ENCODE measurements at regions not wholly inside any gene's neighbourhood (a gene's known extent, or its start where the extent isn't known, plus 50 kb on each side); places are given as distances from the start of the nearest gene placed in this dataset.
"Not testable (repeated sequence)": the region's sequence is repeated elsewhere in the genome, so short reads cannot be mapped to it uniquely, and the experiment has no call there.

DNA sequence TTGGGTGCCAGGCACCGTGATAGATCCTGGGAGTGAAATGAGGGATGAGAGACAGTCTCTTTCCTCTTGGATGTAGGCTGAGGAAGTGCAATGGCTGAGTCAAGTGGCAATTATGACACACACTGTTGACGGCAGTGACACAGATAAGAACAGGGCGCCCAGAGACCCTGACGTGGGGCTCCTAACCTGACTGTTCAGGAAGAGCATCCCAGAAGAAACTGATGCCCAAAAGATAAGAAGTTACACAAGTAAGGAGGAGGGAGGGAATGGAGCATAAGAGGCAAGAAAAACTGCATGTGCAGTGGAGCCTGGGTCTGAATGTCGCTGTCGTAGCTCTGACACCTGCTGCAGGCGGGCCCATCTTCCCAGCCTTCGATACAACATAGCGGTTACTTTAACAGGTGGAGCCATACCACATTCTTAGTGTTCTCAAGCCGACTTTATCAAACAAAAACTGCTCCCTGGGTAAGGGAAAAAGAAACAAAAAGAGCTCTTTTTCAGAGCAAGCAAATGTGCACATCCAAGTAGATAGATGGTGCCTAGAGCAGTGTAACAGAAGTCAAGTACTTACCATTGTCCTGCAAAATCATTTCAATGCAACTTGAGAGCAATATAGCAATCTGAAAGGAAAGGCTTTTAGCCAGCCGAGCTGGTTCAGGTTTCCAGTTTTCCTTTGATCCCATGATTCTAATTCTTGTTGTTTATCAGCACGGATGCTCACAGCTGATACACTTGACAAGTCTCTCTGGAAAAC is 463.9 kb upstream of the JARID2 start:
- DNase-seq = no peak

DNA sequence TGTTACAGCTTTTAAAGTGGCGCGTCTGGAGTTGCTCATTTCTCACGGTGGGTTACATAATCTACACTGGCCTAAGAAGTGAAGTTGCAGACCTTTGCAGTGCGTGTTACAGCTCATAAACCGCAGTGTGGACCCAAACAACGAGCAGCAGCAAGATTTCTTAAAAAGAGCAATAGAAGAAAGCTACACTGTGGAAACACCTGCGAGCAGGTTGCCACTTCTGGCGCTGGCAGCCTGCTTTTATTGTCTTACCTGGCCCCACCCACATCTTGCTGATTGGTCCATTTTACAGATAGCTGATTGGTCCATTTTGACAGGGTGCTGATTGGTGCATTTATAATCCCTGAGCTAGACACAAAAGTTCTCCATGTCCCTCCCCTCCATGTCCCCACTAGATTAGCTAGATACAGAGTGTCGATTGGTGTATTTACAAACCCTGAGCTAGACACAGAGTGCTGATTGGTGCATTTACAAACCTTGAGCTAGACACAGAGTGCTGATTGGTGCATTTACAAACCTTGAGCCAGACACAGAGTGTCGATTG is 462.9 kb upstream of the JARID2 start:
- DNase-seq = not testable (repeated sequence)

DNA sequence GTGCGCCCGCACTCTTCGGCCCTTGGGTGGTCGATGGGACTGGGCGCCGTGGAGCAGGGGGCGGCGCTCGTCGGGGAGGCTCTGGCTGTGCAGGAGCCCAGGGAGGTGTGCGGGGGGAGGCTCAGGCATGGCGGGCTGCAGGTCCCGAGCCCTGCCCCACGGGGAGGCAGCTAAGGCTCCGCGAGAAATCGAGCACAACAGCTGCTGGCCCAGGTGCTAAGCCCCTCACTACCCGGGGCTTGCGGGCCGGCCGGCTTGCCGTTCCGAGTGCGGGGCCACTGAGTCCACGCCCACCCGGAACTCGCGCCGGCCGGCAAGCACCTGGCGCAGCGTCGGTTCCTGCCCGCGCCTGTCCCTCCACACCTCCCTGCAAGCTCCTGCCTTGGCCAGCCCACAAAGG is 462.3 kb upstream of the JARID2 start:
- DNase-seq = no peak

DNA sequence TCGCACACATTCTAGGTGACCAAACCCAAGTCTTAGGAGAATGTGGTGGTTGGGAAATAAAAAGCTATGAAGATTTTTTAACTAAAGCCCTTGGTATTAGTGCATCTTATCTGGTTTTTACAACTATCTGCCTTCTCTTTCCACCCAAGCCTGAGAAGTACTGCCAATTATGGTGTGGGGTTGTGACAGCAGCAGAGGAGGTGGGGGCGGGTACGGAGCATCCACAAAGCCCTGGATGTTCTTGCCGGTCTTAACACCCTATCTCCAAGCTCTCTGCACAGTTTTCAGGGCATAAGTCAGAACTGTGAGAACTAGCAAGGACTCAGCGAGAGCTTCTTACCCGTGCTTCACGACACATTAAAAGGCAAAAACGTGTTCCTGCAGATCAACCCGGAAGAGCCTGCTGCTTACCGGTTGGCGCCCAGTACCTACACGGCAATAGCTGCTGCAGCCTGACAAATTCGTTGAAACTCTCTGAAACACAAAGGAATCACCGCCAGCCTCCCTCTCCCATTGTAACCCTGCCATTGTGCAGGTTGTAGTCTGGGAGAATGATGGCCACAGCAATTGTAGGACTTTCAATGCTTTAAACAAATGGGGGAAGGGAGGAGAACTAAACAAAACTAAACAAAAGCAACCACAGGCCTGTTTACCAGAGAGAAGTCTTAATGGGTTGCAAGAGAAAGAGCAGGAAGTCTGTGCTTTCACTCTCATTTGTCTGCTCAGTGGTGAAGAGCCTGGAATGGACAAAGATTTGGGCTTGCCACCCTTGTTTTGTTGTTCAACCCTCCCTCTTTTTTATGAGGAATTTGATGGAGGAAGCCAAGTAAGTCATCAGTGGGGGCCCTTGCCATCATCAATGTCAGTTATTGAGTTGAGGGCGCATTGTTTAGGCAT is 461.0 kb upstream of the JARID2 start:
- no peak for DNase-seq

DNA sequence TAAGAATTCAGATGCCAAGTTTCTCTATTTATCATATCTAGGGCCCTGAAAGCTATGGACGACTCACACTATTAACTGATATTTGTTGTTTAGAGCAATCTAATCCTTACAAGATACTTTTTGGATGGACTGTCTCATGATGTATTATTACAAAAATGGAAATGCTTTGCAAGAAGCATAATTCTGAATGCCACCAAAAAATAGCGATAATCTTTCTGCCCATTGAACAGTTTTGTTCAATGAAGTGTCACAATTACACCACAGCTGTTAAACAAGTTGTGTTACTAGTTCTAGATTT is 460.4 kb upstream of the JARID2 start:
- no peak for DNase-seq

DNA sequence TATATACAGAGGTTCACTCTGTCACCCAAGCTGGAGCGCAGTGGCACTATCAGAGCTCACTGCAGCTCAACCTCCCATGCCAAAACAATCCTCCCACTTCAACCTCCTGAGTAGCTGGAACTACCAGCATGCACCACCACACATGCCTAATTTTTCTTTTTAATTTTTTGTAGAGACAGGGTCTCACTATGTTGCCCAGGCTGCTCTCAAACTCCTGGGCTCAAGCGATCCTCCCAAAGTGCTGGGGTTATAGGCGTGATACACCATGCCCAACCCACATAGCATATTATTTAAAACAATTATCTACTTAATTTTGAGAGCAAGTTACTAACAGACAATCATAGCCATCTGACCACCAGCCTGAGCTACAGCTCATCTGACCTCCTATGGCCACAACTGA is 459.9 kb upstream of the JARID2 start:
- DNase-seq = no peak

DNA sequence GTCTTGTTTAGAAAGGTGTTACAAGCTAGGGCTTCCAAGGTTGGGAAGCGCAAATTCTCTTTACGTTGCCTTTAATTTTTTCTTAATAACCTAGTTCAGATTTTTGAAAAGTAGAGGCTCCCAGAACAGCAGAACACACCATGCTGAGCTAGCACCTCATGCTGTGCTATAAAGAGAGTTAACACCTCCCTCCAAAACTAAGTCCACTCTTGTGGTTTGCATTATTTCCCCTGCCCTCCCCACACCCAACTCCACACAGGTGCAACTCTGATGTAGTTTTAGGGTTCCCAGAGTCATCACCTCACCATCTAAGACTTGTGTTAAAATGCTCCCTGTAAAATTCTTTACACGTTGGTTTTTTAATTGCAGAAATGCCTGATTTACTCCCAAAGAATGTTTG is 459.4 kb upstream of the JARID2 start:
- DNase-seq = no peak

DNA sequence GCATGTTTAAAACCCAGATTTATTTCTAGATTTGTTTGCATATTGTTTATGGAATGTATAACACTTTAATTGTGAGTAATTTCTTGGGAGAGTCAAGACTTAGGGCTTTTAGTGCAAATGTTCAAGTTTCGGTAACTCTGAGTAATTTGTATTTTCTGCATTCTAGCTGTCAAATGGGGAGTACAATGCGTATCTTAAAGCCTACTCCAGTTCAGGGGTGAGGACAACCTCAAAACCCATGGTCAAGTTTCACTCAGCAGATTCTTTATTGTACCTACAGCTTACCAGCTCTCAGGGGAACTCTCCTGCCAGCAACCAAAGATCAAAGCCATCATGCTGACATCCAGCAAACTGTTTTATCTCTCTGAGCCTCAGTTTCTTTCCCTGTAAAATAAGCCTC is 458.6 kb upstream of the JARID2 start:
- no peak for DNase-seq

DNA sequence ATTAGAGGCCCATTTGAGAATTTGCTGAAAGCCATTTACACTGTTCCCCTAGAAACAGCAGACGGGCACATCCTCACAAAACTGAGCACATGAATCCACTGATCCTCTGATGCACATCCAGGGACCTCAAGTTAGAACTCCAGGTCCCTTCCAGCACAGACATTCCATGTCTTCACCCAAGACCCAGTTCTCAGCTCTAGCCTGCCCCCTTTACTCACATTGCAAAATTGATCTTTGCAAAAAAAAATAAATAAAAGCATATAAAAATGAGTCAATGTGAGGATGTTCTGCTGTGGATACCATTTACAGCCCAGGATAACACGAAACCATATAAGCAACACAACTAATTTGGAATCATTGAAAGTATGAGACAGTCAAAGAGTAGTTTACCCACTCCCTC is 458.2 kb upstream of the JARID2 start:
- no peak for DNase-seq

DNA sequence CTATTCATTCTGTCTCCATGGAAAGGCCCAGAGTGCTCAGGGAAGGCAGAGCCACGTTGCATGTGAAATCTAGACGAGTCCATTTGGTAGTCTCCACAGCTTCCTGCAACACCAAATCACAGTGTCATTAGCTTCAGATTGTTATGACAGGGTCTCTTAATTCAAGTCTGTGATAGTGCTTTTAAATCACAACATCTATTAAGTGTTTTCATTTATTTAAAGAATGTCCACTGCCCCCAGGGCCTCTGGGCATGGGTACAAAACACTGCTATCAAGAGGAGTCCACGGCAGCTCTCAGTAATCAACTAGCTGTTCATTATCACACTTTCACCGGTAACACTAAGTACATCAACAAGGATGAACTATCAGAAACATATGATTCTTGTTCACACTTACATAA is 455.9 kb upstream of the JARID2 start:
- no peak for DNase-seq

DNA sequence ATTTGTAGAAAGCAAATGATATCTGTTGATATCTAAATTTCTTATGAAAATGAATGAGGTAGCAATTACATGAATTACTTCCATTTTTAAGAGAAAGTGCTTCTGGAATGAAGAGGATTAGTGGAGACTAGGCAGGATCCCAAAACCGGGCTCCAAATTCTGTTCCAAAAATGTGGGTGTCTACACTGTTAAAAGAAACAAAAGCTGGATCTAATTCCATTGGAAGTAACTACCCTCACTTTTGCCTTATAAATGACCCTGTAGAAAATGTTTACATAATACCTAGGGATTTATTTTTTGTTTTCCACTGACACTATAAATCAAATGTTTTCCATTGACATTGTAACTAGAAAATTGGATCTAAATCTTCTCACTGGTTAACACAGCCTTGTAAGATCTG is 454.9 kb upstream of the JARID2 start:
- DNase-seq = no peak

DNA sequence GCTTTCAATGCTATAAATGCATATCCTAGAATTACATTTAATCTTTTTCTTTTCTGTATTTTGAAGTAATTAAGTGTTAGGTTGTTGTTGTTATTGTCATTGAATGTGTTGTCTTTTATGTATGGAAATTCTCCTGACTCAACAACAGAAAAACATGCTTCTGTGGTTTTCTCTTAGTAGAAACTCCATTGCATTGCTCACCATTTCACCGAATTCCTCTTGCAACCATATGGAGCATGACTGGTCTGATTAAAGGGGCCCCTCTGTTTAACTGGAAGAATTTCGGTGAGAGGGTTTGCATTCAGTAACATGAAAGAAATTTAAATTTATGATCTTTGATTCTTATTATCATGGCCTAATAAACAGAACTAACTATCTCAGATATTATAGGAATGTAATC is 454.3 kb upstream of the JARID2 start:
- DNase-seq = no peak

DNA sequence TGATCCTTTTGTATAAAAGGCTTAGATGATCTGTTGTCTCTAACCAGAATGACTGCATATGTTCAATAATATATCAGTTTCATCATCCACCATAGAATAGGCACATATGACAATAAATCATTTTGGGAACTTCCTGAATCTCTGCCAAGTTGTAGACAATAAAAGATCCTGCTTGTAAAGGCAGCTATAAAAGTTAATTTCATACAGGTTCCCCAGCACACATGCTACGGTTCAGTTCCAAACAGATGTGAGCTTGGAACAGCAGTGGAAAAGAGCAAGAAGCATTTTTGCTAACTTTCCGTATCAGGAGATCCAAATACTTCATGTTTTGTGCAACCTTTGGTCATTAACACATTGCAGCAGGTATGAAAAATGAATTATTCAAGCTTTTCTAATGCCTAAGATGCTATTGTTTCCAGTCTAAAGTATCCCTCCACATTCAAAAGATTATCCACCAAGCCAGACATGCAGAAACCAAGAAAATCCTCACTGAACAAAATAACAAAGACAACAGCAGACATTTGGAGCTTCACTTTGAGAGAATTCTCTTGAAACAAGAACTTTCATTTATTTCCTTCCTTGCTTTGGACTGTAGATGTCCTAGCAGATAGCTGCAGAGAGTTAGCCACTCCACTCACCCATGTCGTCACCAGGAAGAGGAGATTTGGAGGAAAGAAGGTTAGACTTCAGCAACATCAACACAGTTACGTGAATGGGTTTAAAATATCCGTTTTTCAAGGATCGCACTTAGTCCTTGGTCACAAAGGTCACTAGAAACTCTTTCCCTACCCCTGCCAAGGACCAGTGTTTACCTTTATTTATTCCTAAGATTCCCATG is 453.5 kb upstream of the JARID2 start:
- no peak for DNase-seq

DNA sequence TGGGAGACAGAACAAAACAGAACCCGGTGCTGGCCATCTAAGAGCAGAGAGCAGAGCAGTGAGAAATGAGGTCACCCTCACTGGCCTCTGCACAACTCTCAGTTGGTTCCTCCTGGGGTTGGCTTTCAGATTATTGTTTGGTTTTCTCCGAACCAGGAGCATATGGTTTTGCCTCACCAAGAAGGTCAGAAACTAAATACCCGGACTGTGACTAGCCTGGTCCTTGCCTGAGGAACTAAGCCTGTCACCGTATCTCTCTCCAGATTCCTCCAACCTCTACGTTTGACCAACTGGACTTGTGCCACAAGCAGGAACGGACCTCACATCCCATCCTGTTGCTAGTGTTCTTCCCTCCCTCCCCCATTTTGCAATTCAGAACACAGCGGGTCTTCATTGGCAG is 450.4 kb upstream of the JARID2 start:
- DNase-seq = no peak

DNA sequence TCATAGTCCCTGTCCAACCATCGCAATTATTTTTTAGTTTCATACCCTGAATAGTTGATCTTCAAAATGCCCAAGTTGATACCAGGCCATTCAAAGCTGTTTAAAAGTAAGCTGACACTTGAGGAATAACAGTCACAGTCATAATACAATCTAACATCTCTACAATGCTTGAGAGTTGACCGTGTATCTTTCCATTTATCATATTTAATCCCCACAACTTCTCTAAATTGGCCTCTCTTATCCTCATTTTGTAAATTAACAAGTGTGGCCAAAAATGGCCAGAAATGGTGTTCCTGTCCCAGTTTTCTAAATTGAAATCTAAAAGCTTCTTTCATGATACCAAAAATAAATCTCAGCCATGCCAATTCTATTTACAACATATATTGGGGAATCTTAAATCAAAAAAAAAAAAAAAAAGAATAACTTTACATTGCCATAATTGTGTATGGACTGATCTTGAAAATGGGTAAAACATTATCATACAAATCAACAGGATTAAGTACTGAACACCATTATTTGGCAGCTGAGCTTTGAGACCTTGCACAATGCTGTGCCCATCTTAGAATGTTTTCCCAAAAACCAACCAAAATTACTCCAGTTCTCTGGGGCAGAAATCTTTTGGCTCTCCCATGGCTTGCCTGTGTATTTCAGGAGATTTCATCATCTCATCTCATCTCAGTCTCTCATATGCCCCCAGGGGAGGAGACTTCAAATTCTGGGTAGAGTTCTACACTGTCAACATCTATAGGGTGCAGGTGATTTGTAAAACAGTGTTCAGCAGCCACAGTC is 448.7 kb upstream of the JARID2 start:
- no peak for DNase-seq

DNA sequence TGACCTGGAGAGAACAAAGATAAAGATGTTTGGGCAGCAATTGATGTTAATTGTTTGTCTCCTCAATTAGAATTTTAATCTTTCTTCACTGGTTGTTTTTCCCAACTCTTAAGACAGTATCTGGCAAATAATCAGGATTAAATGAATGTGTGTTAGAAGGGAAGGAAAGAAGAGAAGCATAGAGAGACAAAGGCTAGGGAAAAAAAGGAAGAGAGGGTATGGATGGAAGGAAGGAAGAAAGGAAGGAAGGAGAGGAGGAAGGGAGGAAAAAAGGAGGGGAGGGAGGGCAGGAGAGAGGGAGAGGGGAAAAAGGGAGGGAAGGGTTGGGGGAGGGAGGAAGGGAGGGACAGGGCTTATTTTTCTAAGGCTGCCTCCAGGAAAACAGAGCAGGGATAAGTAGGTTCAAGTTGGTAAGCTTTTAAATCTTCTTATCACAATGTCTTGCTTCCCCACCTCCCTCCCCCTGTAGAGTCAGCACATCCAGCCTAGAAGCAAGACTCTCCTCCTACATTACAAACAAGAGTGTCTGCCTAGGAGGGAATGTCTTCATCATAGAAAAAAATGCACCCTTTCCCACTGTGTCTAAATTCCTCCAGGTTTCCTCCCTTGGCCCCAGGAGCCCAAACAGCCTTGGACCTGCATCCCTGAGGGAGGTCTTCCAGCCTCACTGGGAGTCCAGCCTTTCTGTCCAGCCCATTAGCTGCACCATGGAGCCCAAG is 447.8 kb upstream of the JARID2 start:
- DNase-seq = no peak

DNA sequence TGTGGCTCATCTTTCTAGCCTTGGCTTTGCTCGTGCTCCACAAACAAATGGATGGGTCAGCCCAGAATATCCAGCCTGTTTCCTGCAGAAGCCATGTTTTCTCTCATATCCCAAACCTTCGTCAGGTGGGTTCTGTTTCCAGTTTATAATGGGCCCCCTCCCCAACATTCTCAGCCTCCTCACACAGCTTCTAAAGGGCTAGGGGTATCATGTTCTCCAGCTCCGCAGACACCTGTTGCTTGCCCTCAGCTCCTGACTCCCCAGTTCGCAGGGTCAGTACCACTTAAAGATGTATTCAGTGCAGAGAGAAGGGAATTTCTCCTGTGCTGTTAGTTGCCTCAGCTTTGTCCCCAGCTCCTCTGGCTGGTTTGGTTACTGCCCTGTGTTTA is 447.3 kb upstream of the JARID2 start:
- no peak for DNase-seq

DNA sequence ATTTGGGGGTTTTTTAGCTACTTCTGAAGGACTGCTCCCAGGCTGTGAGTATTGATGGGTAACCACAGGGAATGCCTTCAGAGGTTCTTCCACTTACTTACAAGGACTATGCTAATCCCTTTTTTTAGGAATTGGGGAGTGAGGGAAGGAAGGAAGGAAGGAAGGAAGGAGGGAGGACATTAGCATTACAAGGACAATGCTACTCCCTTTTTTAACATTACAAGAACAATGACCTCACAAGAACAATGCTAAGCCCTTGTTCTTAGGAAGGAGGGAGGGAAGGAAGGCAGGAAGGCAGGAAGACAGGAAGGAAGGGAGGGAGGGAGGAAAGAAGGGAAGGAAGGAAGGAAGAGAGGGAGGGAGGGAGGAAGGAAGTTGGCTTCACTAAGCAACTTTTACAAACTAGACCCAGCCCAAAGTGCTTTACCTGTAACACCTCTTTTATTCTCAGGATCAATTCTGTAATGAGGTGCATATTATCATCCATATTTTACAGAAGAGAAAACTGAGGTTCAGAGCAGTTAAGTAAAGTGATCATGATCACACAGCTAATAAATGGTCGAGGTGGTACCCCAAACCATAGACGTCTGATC is 446.8 kb upstream of the JARID2 start:
- no peak for DNase-seq

DNA sequence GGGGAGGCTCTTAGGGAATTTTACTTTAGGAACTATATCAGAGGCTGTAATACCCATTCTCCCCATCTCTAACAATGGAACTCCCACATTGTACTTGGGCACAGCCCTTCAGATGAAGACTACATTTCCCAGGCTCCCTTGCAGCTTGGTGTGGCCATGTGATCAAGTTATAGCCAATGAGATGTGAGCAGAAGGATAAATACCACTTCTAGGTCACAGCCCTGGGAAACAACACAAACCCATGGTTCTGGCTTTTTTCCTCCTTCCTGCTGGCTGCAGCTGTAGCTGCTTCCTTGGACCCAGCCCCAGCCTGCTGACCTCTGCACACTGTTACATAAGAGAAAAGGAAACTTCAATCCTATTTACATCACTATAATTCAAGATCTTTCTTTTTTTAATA is 445.9 kb upstream of the JARID2 start:
- no peak for DNase-seq

DNA sequence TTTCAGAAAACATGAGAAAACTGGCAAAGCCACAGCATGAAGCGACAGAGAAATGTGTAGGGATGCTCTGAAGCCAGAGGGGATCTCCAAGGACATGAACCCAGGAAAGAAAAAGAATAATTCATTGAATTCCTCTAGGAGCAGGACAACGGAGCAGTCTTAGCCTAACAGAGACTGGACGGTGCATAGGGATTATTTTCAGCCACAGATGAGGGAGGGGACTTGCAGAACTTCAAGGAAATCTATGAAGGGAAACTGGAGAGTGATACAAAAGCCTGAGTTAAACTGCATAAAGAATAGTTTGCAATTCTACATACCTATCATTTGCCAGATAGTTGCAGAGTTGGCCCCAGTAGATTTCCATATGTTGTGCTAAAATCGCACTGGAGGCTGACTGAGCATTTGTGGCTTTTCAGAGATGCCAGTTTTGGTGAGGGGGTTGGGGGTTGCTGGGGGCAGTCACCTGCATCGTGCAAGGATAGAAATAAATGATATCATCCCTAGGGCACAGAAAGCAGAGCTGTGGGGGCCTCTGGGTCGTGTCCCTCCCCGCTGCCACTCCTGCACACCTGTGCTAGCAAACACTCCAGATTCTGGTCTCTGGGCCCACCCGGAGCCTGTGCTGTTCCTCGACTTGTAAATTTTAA is 443.2 kb upstream of the JARID2 start:
- DNase-seq = no peak
